Lower leg skin (tissue), 3 donors: ENCODE measurements at regions not wholly inside any gene's neighbourhood (a gene's known extent, or its start where the extent isn't known, plus 50 kb on each side); places are given as distances from the start of the nearest gene placed in this dataset.

Experiments used
- POLR2A ChIP-seq, 2 donors: fragments of 450-650 bp; IDR thresholded peaks; one replicate each; pipeline ENCODE4 v1.6.1; 2016 to 2017; ENCODE audit warnings: antibody characterized with exemption in 2 of 2, mild to moderate bottlenecking in 1 of 2, moderate library complexity in 1 of 2
- TF ChIP-seq, protein P1 (sequence below), 3 donors: fragments of 450-650 bp; IDR thresholded peaks; one replicate each; pipeline ENCODE4 v1.5.1; 2016; ENCODE audit warnings: antibody characterized with exemption in 3 of 3, mild to moderate bottlenecking in 3 of 3, moderate library complexity in 2 of 3

DNA sequence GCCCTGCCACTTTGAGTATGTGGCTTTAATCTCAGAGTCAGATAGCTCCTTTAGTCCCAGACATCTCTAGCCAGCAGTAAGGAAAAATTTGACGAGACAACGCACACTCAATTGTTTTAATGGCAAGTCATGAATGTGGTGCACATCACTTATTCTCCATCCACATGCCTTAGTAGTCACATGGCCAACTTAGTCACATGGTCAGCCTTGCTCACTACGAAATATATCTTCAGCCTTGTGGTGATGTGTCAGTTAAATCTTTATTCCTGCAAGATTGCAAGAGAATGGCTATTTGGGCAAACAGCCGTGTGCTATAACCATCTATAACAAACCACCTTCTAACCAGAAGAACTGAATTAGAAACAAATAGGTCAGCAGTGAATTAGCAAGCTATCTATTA is 871.1 kb upstream of the CELF2 start:
- TF ChIP-seq, protein P1, sequence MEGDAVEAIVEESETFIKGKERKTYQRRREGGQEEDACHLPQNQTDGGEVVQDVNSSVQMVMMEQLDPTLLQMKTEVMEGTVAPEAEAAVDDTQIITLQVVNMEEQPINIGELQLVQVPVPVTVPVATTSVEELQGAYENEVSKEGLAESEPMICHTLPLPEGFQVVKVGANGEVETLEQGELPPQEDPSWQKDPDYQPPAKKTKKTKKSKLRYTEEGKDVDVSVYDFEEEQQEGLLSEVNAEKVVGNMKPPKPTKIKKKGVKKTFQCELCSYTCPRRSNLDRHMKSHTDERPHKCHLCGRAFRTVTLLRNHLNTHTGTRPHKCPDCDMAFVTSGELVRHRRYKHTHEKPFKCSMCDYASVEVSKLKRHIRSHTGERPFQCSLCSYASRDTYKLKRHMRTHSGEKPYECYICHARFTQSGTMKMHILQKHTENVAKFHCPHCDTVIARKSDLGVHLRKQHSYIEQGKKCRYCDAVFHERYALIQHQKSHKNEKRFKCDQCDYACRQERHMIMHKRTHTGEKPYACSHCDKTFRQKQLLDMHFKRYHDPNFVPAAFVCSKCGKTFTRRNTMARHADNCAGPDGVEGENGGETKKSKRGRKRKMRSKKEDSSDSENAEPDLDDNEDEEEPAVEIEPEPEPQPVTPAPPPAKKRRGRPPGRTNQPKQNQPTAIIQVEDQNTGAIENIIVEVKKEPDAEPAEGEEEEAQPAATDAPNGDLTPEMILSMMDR (IDR thresholded peaks at IDR 0.05) = no peak
- TF ChIP-seq POLR2A (IDR thresholded peaks at IDR 0.05) = no peak
